IMR-90 (cell line): ENCODE measurements at regions not wholly inside any gene's neighbourhood (a gene's known extent, or its start where the extent isn't known, plus 50 kb on each side); places are given as distances from the start of the nearest gene placed in this dataset.

Source experiments
- ATAC-seq: fragments of 200-7000 bp; cut with Tn5 transposase; 2 replicates; pipeline ENCODE4 v1.9.1; 2020; ENCODE audit warnings: low read depth, mild to moderate bottlenecking, moderate library complexity
- BruUV-seq: library from RNA; stranded (reverse); fragments of 400-500 nt; replicated peaks from 2 replicates; lab custom pipeline; 2021; lab: Mats Ljungman, UMichigan
- CTCF ChIA-PET: fragments of 300-600 bp; formaldehyde crosslinking; extraction: SDS; loops from one replicate; lab custom pipeline; 2021; ENCODE audit warnings: antibody characterized with exemption; lab: Yijun Ruan, JAX
- POLR2A ChIA-PET: fragments of 300-600 bp; sonication (Branson Sonifier 250); formaldehyde crosslinking; loops from one replicate; lab custom pipeline; 2022; ENCODE audit warnings: antibody characterized with exemption; ENCODE audit not compliant: unreplicated experiment; lab: Charles Lee
- DNase-seq: peaks from one replicate; pipeline ENCODE4 v3.0.0; 2013
- H2AFZ ChIP-seq: replicated peaks from 2 replicates; pipeline ENCODE3; 2013; ENCODE audit warnings: low read length, mild to moderate bottlenecking; ENCODE audit not compliant: poor library complexity
- H2AK5ac ChIP-seq: 2 replicates; pipeline ENCODE4 v1.6.1; 2013; ENCODE audit warnings: low read depth, low read length, inconsistent platforms
- H2AK9ac ChIP-seq: replicated peaks from 2 replicates; pipeline ENCODE3; 2013; ENCODE audit warnings: mild to moderate bottlenecking, low read depth, low read length, moderate library complexity; ENCODE audit not compliant: poor library complexity
- H2BK120ac ChIP-seq: 2 replicates; pipeline ENCODE4 v1.6.1; 2013; ENCODE audit warnings: low read depth, low read length, inconsistent platforms
- H2BK15ac ChIP-seq: 3 replicates; pipeline ENCODE4 v1.6.1; 2013; ENCODE audit warnings: low read depth, low read length, inconsistent platforms
- H2BK20ac ChIP-seq: 2 replicates; pipeline ENCODE4 v1.6.1; 2013; ENCODE audit warnings: low read depth, mild to moderate bottlenecking, inconsistent platforms, low read length, moderate library complexity
- H2BK5ac ChIP-seq: 2 replicates; pipeline ENCODE4 v1.6.1; 2013; ENCODE audit warnings: mild to moderate bottlenecking, low read depth, low read length, inconsistent platforms; ENCODE audit not compliant: poor library complexity, severe bottlenecking
- H3K14ac ChIP-seq: replicated peaks from 2 replicates; pipeline ENCODE4 v1.6.1; 2013; ENCODE audit warnings: low read depth, low read length, inconsistent platforms
- H3K18ac ChIP-seq: 2 replicates; pipeline ENCODE4 v1.6.1; 2013; ENCODE audit warnings: low read depth, low read length, control low read depth
- H3K23ac ChIP-seq: 2 replicates; pipeline ENCODE4 v1.6.1; 2013; ENCODE audit warnings: low read depth, low read length, inconsistent platforms
- H3K27ac ChIP-seq: 2 replicates; pipeline ENCODE4 v1.5.1; 2013; ENCODE audit warnings: mild to moderate bottlenecking, control low read depth, low read length; ENCODE audit not compliant: insufficient read depth
- H3K27me3 ChIP-seq: 2 replicates; pipeline ENCODE4 v1.6.1; 2013; ENCODE audit warnings: low read length; ENCODE audit not compliant: control insufficient read depth, insufficient read depth
- H3K36me3 ChIP-seq: 2 replicates; pipeline ENCODE4 v1.6.1; 2013; ENCODE audit warnings: low read length, mixed read lengths; ENCODE audit not compliant: control insufficient read depth, insufficient read depth
- H3K4ac ChIP-seq: 2 replicates; pipeline ENCODE4 v1.6.1; 2013; ENCODE audit warnings: low read depth, low read length, inconsistent platforms
- H3K4me1 ChIP-seq: 2 replicates; pipeline ENCODE4 v1.6.1; 2013; ENCODE audit warnings: low read length, mixed read lengths; ENCODE audit not compliant: control insufficient read depth, insufficient read depth
- H3K4me2 ChIP-seq: 2 replicates; pipeline ENCODE4 v1.6.1; 2013; ENCODE audit warnings: low read depth, mild to moderate bottlenecking, control low read depth, low read length, moderate library complexity
- H3K4me3 ChIP-seq: 2 replicates; pipeline ENCODE4 v1.5.1; 2013; ENCODE audit warnings: low read depth, mild to moderate bottlenecking, control low read depth, low read length, moderate library complexity; ENCODE audit not compliant: insufficient read depth
- H3K56ac ChIP-seq: 2 replicates; pipeline ENCODE4 v1.6.1; 2013; ENCODE audit warnings: low read length, inconsistent platforms; ENCODE audit not compliant: insufficient read depth; ENCODE audit errors: extremely low read depth
- H3K79me1 ChIP-seq, 2 experiments: 2 replicates each; pipeline ENCODE4 v1.6.1; 2013; ENCODE audit warnings: low read length in 2 of 2, inconsistent platforms in 1 of 2, low read depth in 1 of 2
- H3K9ac ChIP-seq: 2 replicates; pipeline ENCODE4 v1.6.1; 2013; ENCODE audit warnings: low read depth, low read length, control low read depth
- H3K9me1 ChIP-seq: 2 replicates; pipeline ENCODE4 v1.6.1; 2013; ENCODE audit warnings: low read length, inconsistent platforms; ENCODE audit not compliant: insufficient read depth
- H3K9me3 ChIP-seq: 2 replicates; pipeline ENCODE4 v1.6.1; 2013; ENCODE audit warnings: low read length; ENCODE audit not compliant: control insufficient read depth, insufficient read depth
- H4K20me1 ChIP-seq: 2 replicates; pipeline ENCODE4 v1.6.1; 2013; ENCODE audit warnings: low read length, inconsistent platforms; ENCODE audit not compliant: insufficient read depth
- H4K5ac ChIP-seq: 2 replicates; pipeline ENCODE4 v1.6.1; 2013; ENCODE audit warnings: mild to moderate bottlenecking, low read depth, low read length, control low read depth
- H4K8ac ChIP-seq, 2 experiments: 2 replicates each; pipeline ENCODE4 v1.6.1; 2013; ENCODE audit warnings: low read depth in 2 of 2, low read length in 2 of 2, control low read depth in 1 of 2, inconsistent platforms in 1 of 2
- H4K91ac ChIP-seq: 2 replicates; pipeline ENCODE4 v1.6.1; 2013; ENCODE audit warnings: low read depth, low read length, inconsistent platforms; ENCODE audit not compliant: insufficient read depth
- BHLHE40 ChIP-seq: fragments of 150-350 bp; IDR thresholded peaks from 2 replicates; pipeline ENCODE4 v1.6.1; 2016; ENCODE audit warnings: mild to moderate bottlenecking, low read depth, low read length
- CHD1 ChIP-seq: IDR thresholded peaks from 2 replicates; pipeline ENCODE4 v1.6.1; 2012; ENCODE audit warnings: low read depth, low read length, improper control_type of control experiment
- CTCF ChIP-seq: conservative IDR thresholded peaks from 2 replicates; pipeline ENCODE4 v1.5.1; 2012; ENCODE audit warnings: mild to moderate bottlenecking, low read depth, low read length, improper control_type of control experiment
- FOS ChIP-seq: fragments of 150-350 bp; IDR thresholded peaks from 2 replicates; pipeline ENCODE4 v1.6.1; 2016; ENCODE audit warnings: low read depth, low read length
- MAFK ChIP-seq: IDR thresholded peaks from 2 replicates; pipeline ENCODE4 v1.6.1; 2012; ENCODE audit warnings: low read depth, low read length, improper control_type of control experiment
- MAZ ChIP-seq: IDR thresholded peaks from 2 replicates; pipeline ENCODE4 v1.6.1; 2012; ENCODE audit warnings: low read depth, mild to moderate bottlenecking, low read length, improper control_type of control experiment, moderate library complexity, borderline replicate concordance
- NFE2L2 ChIP-seq: fragments of 150-350 bp; IDR thresholded peaks from 2 replicates; pipeline ENCODE4 v1.6.1; 2016; ENCODE audit warnings: low read depth, mild to moderate bottlenecking, low read length
- POLR2A ChIP-seq: IDR thresholded peaks from 2 replicates; pipeline ENCODE4 v1.6.1; 2012; ENCODE audit warnings: mild to moderate bottlenecking, low read depth, low read length
- RCOR1 ChIP-seq: IDR thresholded peaks from 2 replicates; pipeline ENCODE4 v1.6.1; 2012; ENCODE audit warnings: mild to moderate bottlenecking, low read length, improper control_type of control experiment; ENCODE audit not compliant: insufficient replicate concordance
- WGBS, 2 experiments: methylation state at CpG; one replicate each; pipeline versions ENCODE4 v1.1.5 to v1.1.7; 2013; ENCODE audit warnings: missing lambda C conversion rate in 2 of 2; ENCODE audit not compliant: insufficient read length in 1 of 2; ENCODE audit errors: extremely low coverage in 2 of 2; 5-methylcytosine and 5-hydroxymethylcytosine counted together
- dilution Hi-C: fragments of 300-500 bp; cut with HindIII; formaldehyde crosslinking; loops from one replicate; pipeline ENCODE4 v1.14.3; 2018; ENCODE audit warnings: low sequenced_read_pairs; ENCODE audit not compliant: unreplicated experiment
- in situ Hi-C: fragments of 300-500 bp; cut with MboI; formaldehyde crosslinking; loops from 3 replicates; pipeline ENCODE4 v1.14.3; 2019; ENCODE audit warnings: low sequenced_read_pairs, inconsistent platforms, mixed read lengths
- intact Hi-C: fragments of 100-400 bp; cut with micrococcal nuclease; formaldehyde crosslinking; loops from 2 replicates; pipeline ENCODE4 v1.10.0; 2022
- TF ChIP-seq, protein P1 (sequence below): fragments of 150-350 bp; IDR thresholded peaks from 2 replicates; pipeline ENCODE4 v1.6.1; 2016; ENCODE audit warnings: low read depth, mild to moderate bottlenecking, low read length, moderate library complexity, borderline replicate concordance

DNA sequence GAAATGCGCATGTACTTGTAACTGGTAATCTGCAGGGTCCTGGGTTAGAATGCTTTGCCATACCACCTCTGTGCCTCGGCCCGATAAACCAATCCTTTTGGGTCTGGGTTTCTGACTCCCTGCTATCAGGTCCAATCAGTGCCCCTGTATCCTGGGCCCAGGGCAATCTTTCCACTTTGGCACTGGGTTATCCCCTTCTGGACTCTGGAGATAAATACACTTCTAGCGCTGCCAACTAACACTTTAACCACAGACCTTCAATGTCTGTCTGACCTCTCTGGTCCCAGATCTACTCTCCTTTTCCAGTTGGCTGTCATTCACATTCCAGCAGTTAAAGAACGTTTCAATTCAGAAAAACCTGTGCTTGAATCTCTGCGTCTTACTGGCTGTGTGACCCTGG lies 55.3 kb downstream of the DNAAF9 start:
- BruUV-seq, result no TSS peak
- H3K9ac ChIP-seq, result no peak overlapping the region
- H3K18ac ChIP-seq, result no peak overlapping the region
- WGBS, 2 experiments, result 82% methylated on average over 2 of the region's 6 CpGs; no CpG with 5 or more reads in 1 of the 2 experiments
- no peak overlapping the region for H4K5ac ChIP-seq
- no peak overlapping the region for H3K27ac ChIP-seq
- no peaks in the 10 kb centered on the region for H3K9me3 ChIP-seq
- no peak overlapping the region for H2BK120ac ChIP-seq
- ChIA-PET CTCF (no interaction called here), POLR2A (no interaction called here)
- H3K4ac ChIP-seq, result no peak overlapping the region
- H3K36me3 ChIP-seq, result peaks cover 12% of the 10 kb centered on the region
- in situ Hi-C loops, result no loop called here
- H2AFZ ChIP-seq, result no peak overlapping the region
- no peak overlapping the region for H3K14ac ChIP-seq
- no peak overlapping the region for H2BK5ac ChIP-seq
- ATAC-seq (no peak), DNase-seq (no peak)
- no peak overlapping the region for H2BK20ac ChIP-seq
- H4K20me1 ChIP-seq, result no peaks in the 10 kb centered on the region
- H3K9me1 ChIP-seq, result peaks cover 4% of the 10 kb centered on the region
- H4K8ac ChIP-seq, result no peak overlapping the region
- no peak overlapping the region for H3K23ac ChIP-seq
- H3K27me3 ChIP-seq, result no peaks in the 10 kb centered on the region
- no peak overlapping the region for H3K4me3 ChIP-seq
- no peak overlapping the region for H3K4me2 ChIP-seq
- H3K79me1 ChIP-seq, result no peaks in the 10 kb centered on the region; a peak in 1 of 4 replicates
- dilution Hi-C loops, result no loop called here
- no peak overlapping the region for H2BK15ac ChIP-seq
- intact Hi-C loops, result no loop called here
- H2AK5ac ChIP-seq, result no peak overlapping the region
- H2AK9ac ChIP-seq, result no peak overlapping the region
- no peak overlapping the region for H3K56ac ChIP-seq
- H3K4me1 ChIP-seq, result no peaks in the 10 kb centered on the region
- H4K91ac ChIP-seq, result no peak overlapping the region
- TF ChIP-seq, protein P1, sequence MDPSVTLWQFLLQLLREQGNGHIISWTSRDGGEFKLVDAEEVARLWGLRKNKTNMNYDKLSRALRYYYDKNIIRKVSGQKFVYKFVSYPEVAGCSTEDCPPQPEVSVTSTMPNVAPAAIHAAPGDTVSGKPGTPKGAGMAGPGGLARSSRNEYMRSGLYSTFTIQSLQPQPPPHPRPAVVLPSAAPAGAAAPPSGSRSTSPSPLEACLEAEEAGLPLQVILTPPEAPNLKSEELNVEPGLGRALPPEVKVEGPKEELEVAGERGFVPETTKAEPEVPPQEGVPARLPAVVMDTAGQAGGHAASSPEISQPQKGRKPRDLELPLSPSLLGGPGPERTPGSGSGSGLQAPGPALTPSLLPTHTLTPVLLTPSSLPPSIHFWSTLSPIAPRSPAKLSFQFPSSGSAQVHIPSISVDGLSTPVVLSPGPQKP, result no peak
- TF ChIP-seq CHD1 (no peak), MAZ (no peak), MAFK (no peak), FOS (no peak), RCOR1 (no peak), BHLHE40 (no peak), NFE2L2 (no peak), POLR2A (no peak), CTCF (no peak)
